Fibroblast of lung (primary cell): ENCODE measurements at regions not wholly inside any gene's neighbourhood (a gene's known extent, or its start where the extent isn't known, plus 50 kb on each side); places are given as distances from the start of the nearest gene placed in this dataset.

Experiments used
- CTCF ChIP-seq, 2 donors: IDR thresholded peaks in 1 of 2; conservative IDR thresholded peaks in 1 of 2; 1 replicate in 1 of 2; 2 replicates in 1 of 2; pipeline ENCODE4 v1.5.1; 2011 to 2012; ENCODE audit warnings: low read length in 2 of 2, control low read depth in 1 of 2, inconsistent platforms in 1 of 2, low read depth in 1 of 2, mild to moderate bottlenecking in 1 of 2
- EZH2 ChIP-seq: IDR thresholded peaks from 2 replicates; pipeline ENCODE4 v1.5.1; 2012; ENCODE audit warnings: low read length, control low read depth, mild to moderate bottlenecking; ENCODE audit errors: missing control alignments

- TF ChIP-seq CTCF (conservative IDR thresholded peaks at IDR 0.05 in 1 of 2, IDR thresholded peaks at IDR 0.05 in 1 of 2; ENCODE audit: low read depth in 1 of 2, low read length in 2 of 2) (no peak), EZH2 (no peak)
These were observed 91.6 kb upstream of the SYT10 start for GRCh38 chr12:33531261-33531660.
